GM20000 (cell line): ENCODE measurements at regions not wholly inside any gene's neighbourhood (a gene's known extent, or its start where the extent isn't known, plus 50 kb on each side); places are given as distances from the start of the nearest gene placed in this dataset.

Source experiments
- DNase-seq: peaks from one replicate; pipeline ENCODE4 v3.0.0; 2012; ENCODE audit warnings: low spot score
- TF ChIP-seq, protein P1 (sequence below): IDR thresholded peaks from 2 replicates; pipeline ENCODE4 v1.5.1; 2012; ENCODE audit warnings: mild to moderate bottlenecking, control low read depth; ENCODE audit errors: extremely low read depth, missing control alignments

DNA sequence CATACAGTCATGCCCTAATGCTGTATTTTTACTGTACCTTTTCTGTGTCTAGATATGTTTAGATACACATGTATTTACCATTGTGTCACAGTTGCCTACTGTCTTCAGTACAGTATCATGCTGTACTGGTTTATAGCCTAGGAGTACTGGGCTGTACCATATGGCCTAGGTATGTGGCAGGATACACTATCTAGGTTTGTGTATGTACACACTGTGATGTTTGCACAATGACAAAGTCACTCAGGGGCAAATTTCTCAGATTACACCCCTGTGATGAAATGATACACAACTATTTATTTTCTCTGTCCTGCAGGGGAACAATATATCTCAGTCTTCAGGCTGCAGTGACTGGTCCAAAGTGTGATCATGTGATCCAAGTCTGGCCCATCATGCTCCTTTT lies 1076.1 kb downstream of the VRK1 start:
- DNase-seq: no peak
- TF ChIP-seq, protein P1, sequence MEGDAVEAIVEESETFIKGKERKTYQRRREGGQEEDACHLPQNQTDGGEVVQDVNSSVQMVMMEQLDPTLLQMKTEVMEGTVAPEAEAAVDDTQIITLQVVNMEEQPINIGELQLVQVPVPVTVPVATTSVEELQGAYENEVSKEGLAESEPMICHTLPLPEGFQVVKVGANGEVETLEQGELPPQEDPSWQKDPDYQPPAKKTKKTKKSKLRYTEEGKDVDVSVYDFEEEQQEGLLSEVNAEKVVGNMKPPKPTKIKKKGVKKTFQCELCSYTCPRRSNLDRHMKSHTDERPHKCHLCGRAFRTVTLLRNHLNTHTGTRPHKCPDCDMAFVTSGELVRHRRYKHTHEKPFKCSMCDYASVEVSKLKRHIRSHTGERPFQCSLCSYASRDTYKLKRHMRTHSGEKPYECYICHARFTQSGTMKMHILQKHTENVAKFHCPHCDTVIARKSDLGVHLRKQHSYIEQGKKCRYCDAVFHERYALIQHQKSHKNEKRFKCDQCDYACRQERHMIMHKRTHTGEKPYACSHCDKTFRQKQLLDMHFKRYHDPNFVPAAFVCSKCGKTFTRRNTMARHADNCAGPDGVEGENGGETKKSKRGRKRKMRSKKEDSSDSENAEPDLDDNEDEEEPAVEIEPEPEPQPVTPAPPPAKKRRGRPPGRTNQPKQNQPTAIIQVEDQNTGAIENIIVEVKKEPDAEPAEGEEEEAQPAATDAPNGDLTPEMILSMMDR: no peak

DNA sequence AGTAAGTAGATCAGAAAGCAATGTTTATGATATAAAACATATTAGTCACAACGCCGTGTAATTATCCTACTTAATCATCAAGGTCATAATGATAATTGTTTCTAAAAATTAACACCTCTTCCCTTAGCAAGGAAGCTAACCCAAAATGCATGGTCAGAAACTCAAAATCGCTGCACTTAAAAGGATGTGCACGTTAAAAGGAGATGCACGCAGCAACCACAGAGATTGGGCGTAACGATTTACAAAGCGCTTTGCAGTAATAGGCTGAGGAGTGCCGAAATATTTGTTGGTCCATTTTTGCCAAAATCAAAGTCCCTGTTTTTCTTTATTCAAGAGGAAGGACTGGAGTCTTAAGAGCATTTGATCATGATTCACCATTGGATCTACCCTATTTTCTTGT lies 1077.2 kb downstream of the VRK1 start:
- TF ChIP-seq, protein P1: no peak
- DNase-seq: no peak

DNA sequence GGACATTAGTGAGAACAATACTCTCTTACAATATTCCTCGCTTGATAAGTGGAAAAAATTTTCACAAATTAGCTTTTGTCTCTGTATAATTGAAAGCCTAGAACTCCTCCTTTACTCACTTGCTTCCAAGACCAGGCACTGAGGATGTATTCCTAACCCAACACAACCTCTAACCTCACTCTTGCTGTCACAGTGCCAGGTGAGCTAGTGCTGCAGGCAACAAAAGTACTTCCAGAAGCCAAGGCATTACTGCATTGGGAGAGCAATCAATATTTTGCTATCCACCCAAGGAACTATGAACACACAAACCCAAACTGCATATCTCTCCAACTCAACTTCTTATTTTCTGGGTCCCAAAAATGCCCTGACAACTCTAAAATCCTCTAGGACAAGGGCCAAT lies 1081.0 kb downstream of the VRK1 start:
- TF ChIP-seq, protein P1: no peak
- no peak for DNase-seq

DNA sequence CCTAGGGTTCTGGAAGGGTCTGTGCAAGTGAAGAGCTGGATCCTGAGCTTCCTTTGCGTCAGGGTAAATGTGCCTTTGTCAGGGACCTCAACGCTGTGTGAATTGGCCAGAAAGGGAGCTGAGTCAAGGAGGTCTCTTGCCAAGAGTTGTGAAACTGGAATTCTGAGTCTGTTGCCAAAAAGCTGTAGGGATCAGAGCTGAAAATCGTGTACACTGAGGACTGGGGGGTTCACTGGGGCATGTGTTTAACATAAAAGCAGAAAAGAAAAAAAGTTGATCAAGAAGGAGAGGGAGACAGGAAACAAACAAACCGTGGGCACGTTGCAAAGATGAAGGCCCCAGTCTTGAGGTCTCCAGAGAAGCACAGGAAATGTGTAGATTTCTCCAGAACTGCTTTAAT lies 1081.5 kb downstream of the VRK1 start:
- TF ChIP-seq, protein P1: no peak
- DNase-seq: no peak

DNA sequence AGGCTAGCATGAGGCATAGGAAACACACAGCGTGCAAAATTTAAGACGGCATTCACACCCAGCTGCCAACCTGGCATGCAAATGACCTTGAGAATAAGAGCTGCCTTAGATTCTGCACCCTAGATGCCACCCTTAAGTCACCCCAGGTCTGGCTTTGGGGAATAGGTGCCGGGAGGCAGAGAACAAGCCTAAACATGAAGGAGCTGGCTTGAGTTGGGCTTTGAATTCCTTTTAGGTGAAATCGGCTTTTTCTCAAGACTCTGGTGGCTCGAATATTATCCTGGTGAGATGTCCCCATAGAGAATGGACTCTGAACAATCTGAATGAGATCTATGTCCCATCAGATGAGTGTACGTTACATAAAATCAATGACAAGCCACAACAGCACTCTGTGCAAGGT lies 1090.5 kb downstream of the VRK1 start:
- TF ChIP-seq, protein P1: no peak
- DNase-seq: no peak

DNA sequence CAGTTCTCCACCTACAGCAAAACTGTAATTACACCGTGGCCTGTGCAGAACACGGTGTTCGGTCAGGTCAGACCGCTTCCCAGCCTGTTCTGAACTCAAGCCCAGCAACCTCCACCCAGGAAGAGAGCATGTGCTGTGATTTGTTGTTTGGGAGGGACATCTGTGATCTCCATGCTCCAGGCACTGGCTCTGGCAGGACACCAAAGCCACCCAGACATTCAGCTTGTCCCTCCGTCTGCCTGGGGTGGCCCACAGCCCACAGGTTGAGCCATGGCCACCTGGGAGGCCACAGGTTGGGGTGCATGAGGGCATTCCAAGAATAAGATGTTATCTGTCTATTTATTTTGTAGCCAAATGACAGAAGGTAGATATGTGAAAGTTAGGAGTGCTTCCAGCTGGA lies 1091.1 kb downstream of the VRK1 start:
- DNase-seq: no peak

DNA sequence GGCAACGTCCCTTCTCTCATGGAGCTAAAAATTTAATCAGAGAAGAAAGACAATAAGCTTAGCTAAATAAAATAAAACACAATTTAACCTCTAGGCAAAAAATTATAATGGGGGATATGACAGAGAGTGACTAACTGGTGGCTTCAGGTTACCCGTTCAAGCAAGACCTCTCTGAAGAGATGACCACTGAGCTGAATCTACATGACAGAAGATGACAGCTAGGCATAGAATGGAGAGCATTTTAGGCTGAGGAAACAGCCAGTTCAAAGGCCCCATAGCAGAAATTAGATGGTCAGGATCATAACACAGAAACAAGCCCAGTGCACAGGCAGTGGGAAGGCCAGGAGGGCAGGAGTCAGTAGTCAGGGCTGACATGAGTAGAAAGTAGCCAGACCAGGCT lies 1094.3 kb downstream of the VRK1 start:
- TF ChIP-seq, protein P1: no peak
- DNase-seq: no peak

More for the DNA sequence above, 1091.1 kb downstream of the VRK1 start:
- TF ChIP-seq, protein P1: no peak
